ENCODE measurements at regions not wholly inside any gene's neighbourhood (a gene's known extent, or its start where the extent isn't known, plus 50 kb on each side); places are given as distances from the start of the nearest gene placed in this dataset.

DNA sequence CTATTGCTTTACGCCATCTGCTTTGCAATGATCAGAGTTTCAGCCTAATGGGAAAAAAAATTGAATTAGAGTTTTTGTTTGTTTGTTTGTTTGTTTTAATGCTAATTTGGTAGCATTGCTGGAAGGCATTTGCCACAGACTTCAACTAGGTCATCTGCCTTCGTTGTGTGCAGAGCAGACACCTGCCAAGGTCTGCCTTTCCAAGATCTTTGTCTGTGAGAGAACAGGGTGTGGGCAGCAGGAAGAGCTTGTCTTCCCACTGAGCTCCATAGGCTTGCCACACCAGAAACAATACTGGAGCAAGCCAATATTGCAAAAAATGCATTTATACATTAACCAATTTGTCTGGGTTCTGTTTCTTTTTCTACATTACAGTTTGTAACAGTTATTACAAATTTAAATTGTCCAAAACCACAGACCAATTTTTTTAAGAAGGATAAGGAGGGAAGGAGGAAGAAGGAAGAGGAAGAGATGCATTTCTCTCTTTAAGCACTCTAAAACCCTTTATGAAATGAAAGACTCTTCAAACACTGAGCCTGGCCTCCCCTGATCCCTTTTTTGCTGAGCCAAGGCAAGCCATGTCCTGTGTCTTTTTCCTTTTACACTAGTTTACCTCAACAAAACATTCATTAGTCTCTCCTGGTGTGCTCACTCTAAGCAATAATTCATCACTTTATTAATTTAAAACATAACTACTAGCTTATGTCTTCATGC, 210.5 kb downstream of the SNX18 start:
- TF ChIP-seq, protein P1, sequence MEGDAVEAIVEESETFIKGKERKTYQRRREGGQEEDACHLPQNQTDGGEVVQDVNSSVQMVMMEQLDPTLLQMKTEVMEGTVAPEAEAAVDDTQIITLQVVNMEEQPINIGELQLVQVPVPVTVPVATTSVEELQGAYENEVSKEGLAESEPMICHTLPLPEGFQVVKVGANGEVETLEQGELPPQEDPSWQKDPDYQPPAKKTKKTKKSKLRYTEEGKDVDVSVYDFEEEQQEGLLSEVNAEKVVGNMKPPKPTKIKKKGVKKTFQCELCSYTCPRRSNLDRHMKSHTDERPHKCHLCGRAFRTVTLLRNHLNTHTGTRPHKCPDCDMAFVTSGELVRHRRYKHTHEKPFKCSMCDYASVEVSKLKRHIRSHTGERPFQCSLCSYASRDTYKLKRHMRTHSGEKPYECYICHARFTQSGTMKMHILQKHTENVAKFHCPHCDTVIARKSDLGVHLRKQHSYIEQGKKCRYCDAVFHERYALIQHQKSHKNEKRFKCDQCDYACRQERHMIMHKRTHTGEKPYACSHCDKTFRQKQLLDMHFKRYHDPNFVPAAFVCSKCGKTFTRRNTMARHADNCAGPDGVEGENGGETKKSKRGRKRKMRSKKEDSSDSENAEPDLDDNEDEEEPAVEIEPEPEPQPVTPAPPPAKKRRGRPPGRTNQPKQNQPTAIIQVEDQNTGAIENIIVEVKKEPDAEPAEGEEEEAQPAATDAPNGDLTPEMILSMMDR (IDR thresholded peaks at IDR 0.05), result no peak
- no peak for TF ChIP-seq POLR2A (IDR thresholded peaks at IDR 0.05)
